ENCODE measurements at regions not wholly inside any gene's neighbourhood (a gene's known extent, or its start where the extent isn't known, plus 50 kb on each side); places are given as distances from the start of the nearest gene placed in this dataset.
"Not testable (repeated sequence)": the region's sequence is repeated elsewhere in the genome, so short reads cannot be mapped to it uniquely, and the experiment has no call there.

- no peak for DNase-seq
Observed at GRCh38 chr15:96142498-96142897, 188.0 kb upstream of the NR2F2 start.

- DNase-seq: no peak
Observed at GRCh38 chr15:96144734-96145133, 185.8 kb upstream of the NR2F2 start.

GRCh38 chr15:96146726-96147125 lies 183.8 kb upstream of the NR2F2 start:
- DNase-seq: no peak

- DNase-seq: no peak
Observed at GRCh38 chr15:96147267-96147666, 183.2 kb upstream of the NR2F2 start.

GRCh38 chr15:96150254-96150653 lies 180.2 kb upstream of the NR2F2 start:
- no peak for DNase-seq

GRCh38 chr15:96151749-96152148 lies 178.8 kb upstream of the NR2F2 start:
- DNase-seq: not testable (repeated sequence)

- DNase-seq: no peak
Observed at GRCh38 chr15:96153929-96154328, 176.6 kb upstream of the NR2F2 start.

GRCh38 chr15:96158938-96159337 lies 171.6 kb upstream of the NR2F2 start:
- DNase-seq: no peak

GRCh38 chr15:96160269-96160668 lies 170.2 kb upstream of the NR2F2 start:
- DNase-seq: no peak

GRCh38 chr15:96160800-96161199 lies 169.7 kb upstream of the NR2F2 start:
- no peak for DNase-seq

- DNase-seq: no peak
Observed at GRCh38 chr15:96162322-96162721, 168.2 kb upstream of the NR2F2 start.

- no peak for DNase-seq
Observed at GRCh38 chr15:96165081-96165480, 165.4 kb upstream of the NR2F2 start.

- DNase-seq: no peak
Observed at GRCh38 chr15:96165775-96166174, 164.7 kb upstream of the NR2F2 start.

GRCh38 chr15:96166223-96167200 lies 164.0 kb upstream of the NR2F2 start:
- DNase-seq: no peak

GRCh38 chr15:96170616-96170978 lies 159.9 kb upstream of the NR2F2 start:
- DNase-seq: not testable (repeated sequence)

GRCh38 chr15:96170979-96171739 lies 159.3 kb upstream of the NR2F2 start:
- DNase-seq: no peak

- no peak for DNase-seq
Observed at GRCh38 chr15:96171853-96172296, 158.6 kb upstream of the NR2F2 start.

GRCh38 chr15:96172417-96172816 lies 158.1 kb upstream of the NR2F2 start:
- no peak for DNase-seq

GRCh38 chr15:96176831-96177230 lies 153.7 kb upstream of the NR2F2 start:
- DNase-seq: no peak

GRCh38 chr15:96177279-96177678 lies 153.2 kb upstream of the NR2F2 start:
- no peak for DNase-seq

GRCh38 chr15:96180087-96180748 lies 150.3 kb upstream of the NR2F2 start:
- DNase-seq: no peak

- no peak for DNase-seq
Observed at GRCh38 chr15:96181217-96181616, 149.3 kb upstream of the NR2F2 start.

- no peak for DNase-seq
Observed at GRCh38 chr15:96181873-96182301, 148.6 kb upstream of the NR2F2 start.

All from stimulated activated naive CD4-positive, alpha-beta T cell treated with Interleukin-2 at 50 U/mL for 16 hours (primary cell).